Dorsolateral prefrontal cortex (tissue), 40 donors: ENCODE measurements at regions not wholly inside any gene's neighbourhood (a gene's known extent, or its start where the extent isn't known, plus 50 kb on each side); places are given as distances from the start of the nearest gene placed in this dataset.

Experiments
- microRNA-seq, 43 experiments: library from miRNA; unstranded; fragments of <30 nt; microRNA quantifications; one replicate each; pipeline ENCODE4 v1.2.0, GENCODE V29; 2022

Small RNA genes lying in the stretch of these regions (microRNA-seq; reads per million reads assigned to microRNA genes)
- 0 reads per million in 43 experiments for gene MIR4302
